ENCODE measurements at regions not wholly inside any gene's neighbourhood (a gene's known extent, or its start where the extent isn't known, plus 50 kb on each side); places are given as distances from the start of the nearest gene placed in this dataset.

DNA sequence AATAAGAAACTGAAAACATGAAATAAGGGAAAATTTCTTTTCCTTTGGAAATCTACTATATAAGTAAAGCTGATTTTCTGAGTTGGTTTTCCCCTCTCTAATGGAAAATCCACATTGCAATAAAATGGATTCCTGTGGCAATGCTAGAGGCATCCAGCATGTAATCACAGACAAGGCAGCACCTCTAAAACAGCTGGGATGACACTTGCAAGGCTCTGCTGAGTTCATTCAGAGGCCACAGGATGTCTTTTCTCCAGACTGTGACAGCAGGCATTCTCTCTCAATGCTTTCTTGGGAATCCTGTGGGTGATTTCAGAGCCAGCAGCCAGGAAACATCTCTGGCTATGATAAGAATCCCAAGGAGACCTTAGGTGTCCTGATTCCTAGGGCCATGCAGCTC lies 201.3 kb upstream of the BLID start:
- no peak for TF ChIP-seq POLR2A (IDR thresholded peaks at IDR 0.05)
- no peak for TF ChIP-seq POLR2AphosphoS5 (IDR thresholded peaks at IDR 0.05; ENCODE audit: insufficient read depth in 1 of 2, low read depth in 1 of 2)

All from vagina (tissue), 2 donors.